Uterus (tissue), 2 donors: ENCODE measurements at regions not wholly inside any gene's neighbourhood (a gene's known extent, or its start where the extent isn't known, plus 50 kb on each side); places are given as distances from the start of the nearest gene placed in this dataset.

Experiments used
- POLR2A ChIP-seq, 2 donors: fragments of 450-650 bp; IDR thresholded peaks; one replicate each; pipeline ENCODE4 v1.6.1; 2016; ENCODE audit warnings: antibody characterized with exemption in 2 of 2, mild to moderate bottlenecking in 1 of 2, moderate library complexity in 1 of 2
- TF ChIP-seq, protein P1 (sequence below), 4 experiments: fragments of 200-600 bp in 2 of 4; fragments of 450-650 bp in 2 of 4; sonication (generic) in 2 of 4; IDR thresholded peaks; one replicate each; pipeline ENCODE4 v1.5.1; 2016 to 2019; ENCODE audit warnings: antibody characterized with exemption in 4 of 4, mild to moderate bottlenecking in 2 of 4, moderate library complexity in 1 of 4

DNA sequence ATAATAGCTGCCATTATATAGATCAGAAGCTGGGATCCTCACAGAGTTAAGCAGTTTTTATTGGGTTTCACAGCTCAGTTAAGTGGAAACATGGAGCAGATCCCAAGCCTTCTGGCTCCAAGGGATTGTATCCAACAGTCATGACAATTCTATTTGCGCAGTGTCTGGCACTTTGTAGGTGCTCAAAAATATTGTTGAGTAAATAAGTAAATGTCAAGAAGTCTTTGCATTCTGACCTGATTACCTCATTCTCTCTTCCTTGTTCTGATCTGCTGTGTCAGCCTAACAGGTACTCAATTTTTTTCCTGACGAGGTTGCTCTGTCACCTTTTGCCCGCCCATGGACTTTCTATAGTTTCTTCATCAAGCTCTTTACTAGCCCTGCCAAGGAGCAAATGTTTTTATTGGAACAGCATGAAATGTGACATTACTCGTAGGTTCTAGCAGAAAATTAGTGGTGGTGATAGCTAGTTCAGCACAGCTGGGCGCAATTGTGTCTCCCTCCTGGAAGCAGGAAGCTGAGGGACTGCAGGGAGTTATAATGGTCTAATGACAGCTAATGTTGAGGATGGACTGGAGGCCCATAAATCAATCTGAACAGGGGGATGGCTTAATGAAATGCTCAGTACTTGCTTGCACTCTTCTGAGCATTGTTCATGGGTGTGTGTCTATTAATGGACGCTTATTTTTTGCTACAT is 680.2 kb downstream of the CCSER2 start:
- TF ChIP-seq POLR2A (IDR thresholded peaks at IDR 0.05), result no peak
- TF ChIP-seq, protein P1, sequence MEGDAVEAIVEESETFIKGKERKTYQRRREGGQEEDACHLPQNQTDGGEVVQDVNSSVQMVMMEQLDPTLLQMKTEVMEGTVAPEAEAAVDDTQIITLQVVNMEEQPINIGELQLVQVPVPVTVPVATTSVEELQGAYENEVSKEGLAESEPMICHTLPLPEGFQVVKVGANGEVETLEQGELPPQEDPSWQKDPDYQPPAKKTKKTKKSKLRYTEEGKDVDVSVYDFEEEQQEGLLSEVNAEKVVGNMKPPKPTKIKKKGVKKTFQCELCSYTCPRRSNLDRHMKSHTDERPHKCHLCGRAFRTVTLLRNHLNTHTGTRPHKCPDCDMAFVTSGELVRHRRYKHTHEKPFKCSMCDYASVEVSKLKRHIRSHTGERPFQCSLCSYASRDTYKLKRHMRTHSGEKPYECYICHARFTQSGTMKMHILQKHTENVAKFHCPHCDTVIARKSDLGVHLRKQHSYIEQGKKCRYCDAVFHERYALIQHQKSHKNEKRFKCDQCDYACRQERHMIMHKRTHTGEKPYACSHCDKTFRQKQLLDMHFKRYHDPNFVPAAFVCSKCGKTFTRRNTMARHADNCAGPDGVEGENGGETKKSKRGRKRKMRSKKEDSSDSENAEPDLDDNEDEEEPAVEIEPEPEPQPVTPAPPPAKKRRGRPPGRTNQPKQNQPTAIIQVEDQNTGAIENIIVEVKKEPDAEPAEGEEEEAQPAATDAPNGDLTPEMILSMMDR (IDR thresholded peaks at IDR 0.05), result no peak
